Neural cell (in vitro differentiated cells): ENCODE measurements at regions not wholly inside any gene's neighbourhood (a gene's known extent, or its start where the extent isn't known, plus 50 kb on each side); places are given as distances from the start of the nearest gene placed in this dataset.

Experiments used
- H2AFZ ChIP-seq: fragments of 200-600, 300-800 bp; sonication (generic), shearing (Covaris generic); 2 replicates; pipeline ENCODE4 v1.6.0; 2014; ENCODE audit warnings: low read depth, mild to moderate bottlenecking, antibody characterized with exemption, low read length, moderate library complexity
- H3F3A ChIP-seq: fragments of 200-600 bp; shearing (Covaris generic); 2 replicates; pipeline ENCODE4 v1.6.1; 2016; ENCODE audit warnings: mild to moderate bottlenecking, moderate library complexity, mixed read lengths, antibody characterized with exemption, low read length; ENCODE audit not compliant: insufficient read depth, poor library complexity, severe bottlenecking
- H3K27ac ChIP-seq: fragments of 200-600, 300-800 bp; sonication (generic), shearing (Covaris generic); 2 replicates; pipeline ENCODE4 v1.5.1; 2014; ENCODE audit warnings: mild to moderate bottlenecking, low read length, moderate library complexity
- H3K27me3 ChIP-seq: fragments of 300-800, 200-600 bp; sonication (generic), shearing (Covaris generic); 2 replicates; pipeline ENCODE4 v1.6.0; 2014; ENCODE audit warnings: mild to moderate bottlenecking, low read depth, low read length, moderate library complexity; ENCODE audit not compliant: insufficient read depth
- H3K36me3 ChIP-seq: fragments of 300-800, 200-600 bp; sonication (generic), shearing (Covaris generic); 2 replicates; pipeline ENCODE4 v1.5.1; 2014; ENCODE audit warnings: mild to moderate bottlenecking, antibody characterized with exemption, low read length, moderate library complexity; ENCODE audit not compliant: insufficient read depth
- H3K4me2 ChIP-seq: fragments of 300-800, 200-600 bp; sonication (generic), shearing (Covaris generic); 2 replicates; pipeline ENCODE4 v1.6.0; 2014; ENCODE audit warnings: mild to moderate bottlenecking, low read length
- H3K4me3 ChIP-seq: fragments of 300-800, 200-600 bp; sonication (generic), shearing (Covaris generic); 2 replicates; pipeline ENCODE4 v1.5.1; 2014; ENCODE audit warnings: mild to moderate bottlenecking, low read length, moderate library complexity
- H3K79me2 ChIP-seq: fragments of 200-600 bp; shearing (Covaris generic); replicated peaks from 2 replicates; pipeline ENCODE4 v1.6.0; 2014; ENCODE audit warnings: mild to moderate bottlenecking, low read length, moderate library complexity; ENCODE audit not compliant: insufficient read depth
- H3K9ac ChIP-seq: fragments of 300-800, 200-600 bp; sonication (generic), shearing (Covaris generic); 2 replicates; pipeline ENCODE4 v1.6.1; 2016; ENCODE audit warnings: mild to moderate bottlenecking, low read length, mixed read lengths
- H3K9me2 ChIP-seq: fragments of 200-600 bp; shearing (Covaris generic); 2 replicates; pipeline ENCODE4 v1.6.1; 2016; ENCODE audit warnings: mild to moderate bottlenecking, low read length, mixed read lengths; ENCODE audit not compliant: insufficient read depth
- H3K9me3 ChIP-seq: fragments of 200-600, 300-800 bp; sonication (generic), shearing (Covaris generic); 2 replicates; pipeline ENCODE4 v1.6.1; 2016; ENCODE audit warnings: mild to moderate bottlenecking, mixed run types, low read length, moderate library complexity, mixed read lengths
- H4K20me1 ChIP-seq: fragments of 200-600 bp; shearing (Covaris generic); 2 replicates; pipeline ENCODE4 v1.6.1; 2016; ENCODE audit warnings: mild to moderate bottlenecking, mixed run types; ENCODE audit not compliant: insufficient read depth
- CTCF ChIP-seq: fragments of 450-650 bp; IDR thresholded peaks from 2 replicates; pipeline ENCODE4 v1.5.1; 2014; ENCODE audit warnings: antibody characterized with exemption, mild to moderate bottlenecking, moderate library complexity; ENCODE audit not compliant: poor library complexity, severe bottlenecking
- EP300 ChIP-seq: fragments of 450-650 bp; conservative IDR thresholded peaks from 2 replicates; pipeline ENCODE4 v1.6.1; 2014; ENCODE audit warnings: antibody characterized with exemption, mild to moderate bottlenecking, moderate library complexity; ENCODE audit not compliant: poor library complexity, severe bottlenecking
- EZH2 ChIP-seq: fragments of 200-600, 300-800 bp; shearing (Covaris generic), sonication (generic); IDR thresholded peaks from 2 replicates; pipeline ENCODE4 v1.6.1; 2014; ENCODE audit warnings: antibody characterized with exemption, low read length, borderline replicate concordance, mild to moderate bottlenecking; ENCODE audit not compliant: insufficient read depth, poor library complexity, severe bottlenecking
- MXI1 ChIP-seq: fragments of 450-650 bp; conservative IDR thresholded peaks from 2 replicates; pipeline ENCODE4 v1.6.1; 2014; ENCODE audit warnings: antibody characterized with exemption, mild to moderate bottlenecking; ENCODE audit not compliant: poor library complexity, severe bottlenecking
- POLR2AphosphoS5 ChIP-seq: IDR thresholded peaks from 2 replicates; pipeline ENCODE4 v1.6.1; 2012
- RAD21 ChIP-seq: fragments of 450-650 bp; conservative IDR thresholded peaks from 2 replicates; pipeline ENCODE4 v1.6.1; 2014; ENCODE audit warnings: antibody characterized with exemption, mild to moderate bottlenecking, moderate library complexity
- REST ChIP-seq: IDR thresholded peaks from 2 replicates; pipeline ENCODE4 v1.6.1; 2012; ENCODE audit warnings: borderline replicate concordance
- SMC3 ChIP-seq: fragments of 450-650 bp; conservative IDR thresholded peaks from 2 replicates; pipeline ENCODE4 v1.6.1; 2014; ENCODE audit warnings: antibody characterized with exemption, mild to moderate bottlenecking, moderate library complexity; ENCODE audit not compliant: poor library complexity
- TAF1 ChIP-seq: IDR thresholded peaks from 2 replicates; pipeline ENCODE4 v1.6.1; 2012; ENCODE audit warnings: low read depth

DNA sequence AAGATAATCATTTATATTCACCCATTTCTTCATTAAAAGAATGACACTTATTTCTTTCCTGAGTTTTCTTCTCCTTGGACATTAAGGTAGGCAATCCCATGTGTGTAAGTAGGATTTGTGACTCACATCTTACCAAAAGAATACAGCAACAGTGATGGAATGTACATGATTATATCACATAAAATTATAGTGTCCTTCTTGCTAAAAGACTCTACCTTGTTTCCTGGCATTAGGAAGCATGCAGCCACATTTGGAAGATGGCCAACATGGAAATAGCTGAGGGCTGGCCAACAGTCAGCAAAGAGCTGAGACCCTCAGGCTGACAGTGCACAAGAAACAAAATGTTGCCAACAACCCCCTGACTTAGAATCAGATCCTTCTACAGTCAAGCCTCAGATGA lies 327.9 kb upstream of the MARCKS start:
- H3K9ac ChIP-seq: no peak overlapping the region
- no peaks in the 10 kb centered on the region for H3K36me3 ChIP-seq
- H3K9me2 ChIP-seq: no peaks in the 10 kb centered on the region
- no peak overlapping the region for H2AFZ ChIP-seq
- TF ChIP-seq POLR2AphosphoS5 (no peak), EP300 (no peak), MXI1 (no peak), CTCF (no peak), EZH2 (no peak), RAD21 (no peak), SMC3 (no peak), TAF1 (no peak), REST (no peak)
- no peak overlapping the region for H3K4me3 ChIP-seq
- H3K4me2 ChIP-seq: no peak overlapping the region
- no peaks in the 10 kb centered on the region for H3K79me2 ChIP-seq
- H3K27ac ChIP-seq: no peak overlapping the region
- H3K9me3 ChIP-seq: no peaks in the 10 kb centered on the region
- H3F3A ChIP-seq: no peaks in the 10 kb centered on the region
- H4K20me1 ChIP-seq: no peaks in the 10 kb centered on the region
- H3K27me3 ChIP-seq: no peaks in the 10 kb centered on the region

DNA sequence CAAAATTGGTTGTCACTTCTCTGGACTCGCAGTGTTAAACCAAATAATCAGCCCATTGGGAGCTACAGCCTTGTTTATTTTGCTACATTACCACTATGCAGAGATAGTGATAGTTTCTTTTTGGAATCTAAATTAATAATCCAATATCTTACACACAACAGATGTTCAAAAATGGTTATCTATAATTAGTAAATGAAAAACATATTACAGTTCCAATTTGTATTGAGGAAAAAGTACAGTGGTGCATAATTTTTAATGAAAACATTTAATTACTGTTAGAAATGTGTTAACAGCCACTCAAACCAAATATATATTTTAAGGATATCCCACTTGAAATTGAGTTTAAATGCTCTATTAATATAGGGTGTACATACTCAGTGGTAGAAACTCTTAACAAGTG lies 327.3 kb upstream of the MARCKS start:
- H2AFZ ChIP-seq: no peak overlapping the region
- no peaks in the 10 kb centered on the region for H3K36me3 ChIP-seq
- TF ChIP-seq EZH2: no peak
- no peak overlapping the region for H3K4me3 ChIP-seq
- H4K20me1 ChIP-seq: no peaks in the 10 kb centered on the region
- no peaks in the 10 kb centered on the region for H3K9me3 ChIP-seq
- no peaks in the 10 kb centered on the region for H3K79me2 ChIP-seq
- no peaks in the 10 kb centered on the region for H3K9me2 ChIP-seq
- no peak overlapping the region for H3K4me2 ChIP-seq
- H3F3A ChIP-seq: no peaks in the 10 kb centered on the region
- H3K27ac ChIP-seq: no peak overlapping the region
- H3K27me3 ChIP-seq: no peaks in the 10 kb centered on the region
- H3K9ac ChIP-seq: no peak overlapping the region

- no peaks in the 10 kb centered on the region for H3F3A ChIP-seq
- H3K27ac ChIP-seq: no peak overlapping the region
- no peaks in the 10 kb centered on the region for H3K9me2 ChIP-seq
- no peak overlapping the region for H2AFZ ChIP-seq
- H3K9me3 ChIP-seq: no peaks in the 10 kb centered on the region
- H3K36me3 ChIP-seq: no peaks in the 10 kb centered on the region
- no peak overlapping the region for H3K4me2 ChIP-seq
- H3K27me3 ChIP-seq: no peaks in the 10 kb centered on the region
- no peak overlapping the region for H3K4me3 ChIP-seq
- H3K79me2 ChIP-seq: no peaks in the 10 kb centered on the region
- no peaks in the 10 kb centered on the region for H4K20me1 ChIP-seq
- H3K9ac ChIP-seq: no peak overlapping the region
- no peak for TF ChIP-seq EZH2
- no peak for TF ChIP-seq RAD21
- no peak for TF ChIP-seq SMC3
- no peak for TF ChIP-seq MXI1
- TF ChIP-seq REST: no peak
- no peak for TF ChIP-seq EP300
Measured at GRCh38 chr6:113530769-113531168, 326.4 kb upstream of the MARCKS start.
